ENCODE measurements at regions not wholly inside any gene's neighbourhood (a gene's known extent, or its start where the extent isn't known, plus 50 kb on each side); places are given as distances from the start of the nearest gene placed in this dataset.

- DNase-seq (ENCODE audit: low read depth in 3 of 3, low spot score in 1 of 3): no peak
These were observed 60.3 kb downstream of the DACT1 start for GRCh38 chr14:58697930-58698642.

DNA sequence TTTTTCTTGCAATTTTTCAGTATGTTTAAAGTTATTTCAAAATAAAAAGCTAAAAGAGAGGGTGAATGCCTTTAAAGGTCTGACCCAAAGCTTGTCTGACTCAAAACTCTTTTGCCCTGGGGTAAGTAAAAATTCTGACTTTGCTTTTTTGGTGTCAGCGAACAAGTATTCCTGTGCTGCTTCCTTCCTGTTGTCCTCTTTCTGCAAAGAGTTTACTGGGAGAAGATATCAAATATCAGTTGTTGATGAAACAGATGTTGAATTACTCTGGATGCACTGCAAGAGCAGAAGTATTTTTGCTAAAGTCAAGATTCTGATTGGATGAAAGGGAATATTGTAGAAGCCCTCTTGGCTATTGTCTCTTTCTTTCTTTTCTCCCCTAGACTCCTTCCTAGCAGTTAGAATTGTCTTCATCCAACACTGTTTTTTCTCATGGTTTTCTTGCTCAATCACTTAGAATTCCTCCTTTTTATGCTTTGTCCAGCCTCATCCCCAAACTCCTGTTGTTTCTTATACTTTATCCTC is 62.0 kb downstream of the DACT1 start:
- DNase-seq (ENCODE audit: low read depth in 3 of 3, low spot score in 1 of 3): no peak

DNA sequence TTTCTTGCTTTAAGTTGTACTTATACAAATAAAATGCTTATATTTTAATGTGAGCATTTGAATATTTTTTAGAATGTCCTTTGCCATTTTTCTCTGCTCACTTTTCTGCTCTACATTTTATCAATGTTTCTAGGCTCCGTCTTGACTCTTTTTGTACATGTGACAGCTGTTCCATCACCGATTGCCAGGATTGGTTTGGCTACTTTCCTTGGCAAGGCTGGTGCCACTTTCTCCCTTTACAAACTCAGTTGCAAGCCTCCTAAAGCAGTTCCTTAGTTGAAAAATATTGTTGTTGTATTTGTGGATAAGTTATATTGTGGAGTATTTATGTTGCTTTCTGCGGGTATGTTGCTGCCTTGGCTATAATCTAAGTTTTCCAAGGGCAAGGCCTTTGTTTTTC is 63.4 kb downstream of the DACT1 start:
- no peak for DNase-seq (ENCODE audit: low read depth in 3 of 3, low spot score in 1 of 3)

DNA sequence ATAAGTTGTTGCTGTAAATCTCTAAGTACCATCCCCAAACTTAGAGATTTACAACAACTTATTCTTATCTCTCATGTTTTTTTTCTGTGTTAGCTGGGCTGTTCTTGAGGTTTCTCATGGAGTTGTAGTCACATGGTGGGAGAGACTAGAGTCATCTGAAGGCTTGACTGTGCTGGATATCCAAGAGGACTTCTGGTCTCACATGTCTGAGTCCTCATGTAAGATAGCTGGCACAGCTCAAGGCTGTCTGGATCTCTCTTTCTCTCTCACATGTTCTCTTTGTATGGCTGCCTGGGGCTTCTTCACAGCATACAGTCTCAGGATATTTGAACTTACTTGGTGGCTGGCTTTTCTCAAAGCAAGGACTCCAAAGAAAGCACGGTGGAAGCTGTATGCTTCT is 63.8 kb downstream of the DACT1 start:
- no peak for DNase-seq (ENCODE audit: low read depth in 3 of 3, low spot score in 1 of 3)

DNA sequence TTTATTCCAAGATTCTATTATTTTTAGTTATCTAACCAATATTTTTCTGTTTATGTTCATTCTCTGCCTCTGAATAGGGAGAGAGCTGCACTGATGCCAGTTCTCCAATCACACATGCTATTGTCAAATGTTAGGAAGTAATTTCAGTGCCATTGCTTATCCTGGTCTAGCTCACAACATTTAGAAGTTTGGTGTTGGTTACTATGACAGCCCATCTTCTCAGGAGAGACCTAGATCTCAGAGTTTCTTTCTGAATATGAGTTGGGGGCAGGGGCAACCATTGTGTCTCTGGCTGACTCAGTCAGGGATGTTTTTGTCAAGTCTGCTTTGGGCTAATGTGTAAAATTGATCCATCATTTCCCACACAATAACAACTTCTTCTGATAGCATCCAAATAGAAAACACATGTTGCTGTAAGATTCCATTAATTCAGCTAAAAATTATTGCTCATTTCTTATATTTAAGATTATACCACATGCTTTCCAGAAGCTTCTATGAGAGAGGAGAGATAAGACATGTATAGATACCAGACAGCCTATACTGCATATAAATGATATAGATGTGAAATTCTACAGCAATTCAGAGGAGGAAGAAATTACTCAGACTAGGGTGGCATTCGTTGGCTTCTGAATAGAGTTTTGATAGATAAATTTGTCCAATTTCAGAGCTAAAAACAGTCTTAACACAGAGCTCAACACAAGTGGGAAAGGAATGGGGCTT is 64.8 kb downstream of the DACT1 start:
- no peak for DNase-seq (ENCODE audit: low read depth in 3 of 3, low spot score in 1 of 3)

DNA sequence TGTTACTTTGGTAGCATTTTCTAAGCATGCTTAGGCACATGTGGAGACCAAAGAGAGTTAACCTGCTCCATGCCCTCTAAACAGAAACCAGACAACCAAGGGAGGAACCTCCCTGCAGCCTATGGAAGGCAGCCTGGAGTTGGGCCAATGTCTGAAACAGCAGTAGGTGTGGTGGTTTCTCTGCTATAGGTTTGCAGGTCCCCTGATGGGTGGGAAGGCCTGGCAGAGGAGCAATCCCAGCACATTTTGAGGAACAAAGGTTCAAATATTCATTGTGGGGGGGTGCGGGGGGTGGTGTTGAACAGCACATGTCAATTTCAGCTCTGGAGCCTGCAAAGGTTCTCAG is 65.4 kb downstream of the DACT1 start:
- no peak for DNase-seq (ENCODE audit: low read depth in 3 of 3, low spot score in 1 of 3)

DNA sequence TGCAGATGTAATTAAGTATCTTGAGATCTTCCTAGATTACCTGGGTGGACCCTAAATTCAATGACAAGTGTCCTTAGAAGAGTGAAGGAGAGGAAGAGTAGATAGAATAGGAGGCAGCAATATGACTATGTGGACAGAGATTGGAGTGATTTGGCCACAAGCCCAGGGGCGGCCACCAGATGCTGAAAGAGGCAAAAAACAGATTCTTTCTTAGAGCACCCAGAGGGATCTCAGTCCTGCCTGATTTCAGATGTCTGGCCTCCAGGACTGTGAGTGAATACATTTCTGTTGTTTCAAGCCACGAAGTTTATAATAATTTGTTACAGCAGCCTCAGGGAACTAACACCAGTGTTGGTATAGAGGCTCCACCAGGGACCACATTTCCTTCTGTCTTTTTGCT is 67.3 kb downstream of the DACT1 start:
- no peak for DNase-seq (ENCODE audit: low read depth in 3 of 3, low spot score in 1 of 3)

GRCh38 chr14:58707949-58708348 is 70.2 kb downstream of the DACT1 start:
- no peak for DNase-seq (ENCODE audit: low read depth in 3 of 3, low spot score in 1 of 3)

DNA sequence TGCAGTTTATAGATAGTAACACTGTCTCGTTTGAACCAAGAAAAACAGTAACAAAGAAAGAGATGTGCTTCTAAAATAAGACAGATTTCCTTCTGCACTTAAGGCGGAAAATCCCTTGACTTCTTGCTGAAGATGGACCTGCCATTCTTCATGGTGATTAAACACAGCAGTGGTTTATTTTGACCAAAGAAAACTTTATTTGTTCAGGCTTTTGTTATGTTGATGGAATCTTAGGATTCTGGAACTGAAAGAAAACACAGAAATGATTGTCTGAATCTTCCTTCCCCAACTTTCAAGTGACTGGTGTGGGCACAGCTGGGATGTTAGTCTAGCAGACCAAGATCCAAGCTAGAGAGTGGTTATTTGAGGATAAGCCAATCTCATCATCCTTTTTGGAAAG is 72.2 kb downstream of the DACT1 start:
- no peak for DNase-seq (ENCODE audit: low read depth in 3 of 3, low spot score in 1 of 3)

DNA sequence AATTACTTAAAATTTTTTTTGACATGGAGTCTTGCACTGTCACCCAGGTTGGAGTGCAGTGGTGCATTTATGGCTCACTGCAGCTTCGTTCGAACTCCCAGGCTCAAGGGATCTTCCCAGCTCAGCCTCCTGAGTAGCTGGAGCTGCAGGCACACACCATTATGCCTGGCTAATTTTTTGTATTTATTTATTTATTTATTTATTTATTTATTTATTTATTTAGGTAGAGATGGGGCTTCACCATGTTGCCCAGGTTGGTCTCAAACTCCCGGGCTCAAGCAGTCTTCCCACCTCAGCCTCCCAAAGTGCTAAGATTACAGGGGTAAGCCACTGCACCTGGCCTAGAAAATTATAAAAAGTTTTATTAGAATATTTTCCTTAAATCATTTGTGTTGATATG is 73.6 kb downstream of the DACT1 start:
- DNase-seq (ENCODE audit: low read depth in 3 of 3, low spot score in 1 of 3): no peak

DNA sequence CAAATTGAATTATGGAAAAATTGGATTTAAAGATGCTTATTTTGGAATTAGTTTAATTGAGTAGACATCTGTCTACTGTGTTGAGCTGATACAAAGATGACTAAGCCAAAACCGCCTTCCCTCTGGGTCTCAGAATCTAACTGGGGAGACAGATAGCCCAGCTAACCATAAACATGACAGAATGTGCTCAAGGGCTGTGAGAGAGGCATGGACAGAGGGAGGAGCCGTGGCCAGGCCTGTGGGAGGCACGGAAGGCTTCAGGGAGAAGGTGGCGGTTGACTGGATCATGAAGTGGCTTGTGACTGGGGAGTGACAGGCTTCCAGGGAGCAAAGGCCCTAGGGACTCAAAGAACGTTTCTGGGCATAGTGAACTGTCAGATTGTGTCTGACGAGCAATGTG is 74.6 kb downstream of the DACT1 start:
- DNase-seq (ENCODE audit: low read depth in 3 of 3, low spot score in 1 of 3): no peak

GRCh38 chr14:58713677-58714076 is 75.9 kb downstream of the DACT1 start:
- no peak for DNase-seq (ENCODE audit: low read depth in 3 of 3, low spot score in 1 of 3)

DNA sequence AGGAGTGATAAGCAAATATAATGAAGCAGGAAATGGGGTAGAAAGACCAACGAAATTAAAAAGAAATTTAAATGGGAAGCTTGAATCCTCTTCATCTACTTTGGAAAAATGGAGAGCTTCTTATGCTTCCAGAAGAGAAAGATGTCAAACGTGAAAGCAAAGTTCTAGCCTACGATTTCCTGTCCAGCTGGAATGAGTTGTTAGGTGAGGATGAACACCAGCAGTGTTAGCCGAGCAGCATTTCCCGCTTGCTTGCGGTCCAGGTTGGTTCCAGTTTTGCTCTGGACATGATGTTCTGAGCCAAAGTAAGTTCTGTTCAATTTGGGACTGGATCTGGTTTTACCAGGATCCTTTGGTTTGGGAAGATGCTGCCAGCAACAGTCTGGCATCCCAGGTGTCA is 78.9 kb downstream of the DACT1 start:
- no peak for DNase-seq (ENCODE audit: low read depth in 3 of 3, low spot score in 1 of 3)

DNA sequence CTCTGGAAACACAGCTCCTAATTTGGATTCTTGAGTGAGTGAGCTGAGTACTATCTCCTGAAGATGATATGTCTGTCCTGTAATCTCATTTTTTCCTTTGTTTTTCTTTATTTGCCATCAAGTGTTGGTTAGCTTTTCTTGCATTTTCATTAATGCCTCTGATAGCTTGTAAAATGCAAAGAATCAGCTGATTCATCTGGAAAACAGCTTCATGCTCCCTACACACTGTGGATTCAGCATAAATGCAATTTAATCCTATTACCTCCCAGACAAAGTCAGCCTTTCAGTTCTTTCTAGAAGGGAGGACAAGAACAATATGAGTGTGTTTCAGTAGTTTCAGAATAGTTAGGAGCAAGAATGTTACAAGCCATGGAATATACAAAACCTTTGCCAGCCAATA is 79.4 kb downstream of the DACT1 start:
- no peak for DNase-seq (ENCODE audit: low read depth in 3 of 3, low spot score in 1 of 3)

- no peak for DNase-seq (ENCODE audit: low read depth in 3 of 3, low spot score in 1 of 3)
These were observed 80.1 kb downstream of the DACT1 start for GRCh38 chr14:58717813-58718212.

DNA sequence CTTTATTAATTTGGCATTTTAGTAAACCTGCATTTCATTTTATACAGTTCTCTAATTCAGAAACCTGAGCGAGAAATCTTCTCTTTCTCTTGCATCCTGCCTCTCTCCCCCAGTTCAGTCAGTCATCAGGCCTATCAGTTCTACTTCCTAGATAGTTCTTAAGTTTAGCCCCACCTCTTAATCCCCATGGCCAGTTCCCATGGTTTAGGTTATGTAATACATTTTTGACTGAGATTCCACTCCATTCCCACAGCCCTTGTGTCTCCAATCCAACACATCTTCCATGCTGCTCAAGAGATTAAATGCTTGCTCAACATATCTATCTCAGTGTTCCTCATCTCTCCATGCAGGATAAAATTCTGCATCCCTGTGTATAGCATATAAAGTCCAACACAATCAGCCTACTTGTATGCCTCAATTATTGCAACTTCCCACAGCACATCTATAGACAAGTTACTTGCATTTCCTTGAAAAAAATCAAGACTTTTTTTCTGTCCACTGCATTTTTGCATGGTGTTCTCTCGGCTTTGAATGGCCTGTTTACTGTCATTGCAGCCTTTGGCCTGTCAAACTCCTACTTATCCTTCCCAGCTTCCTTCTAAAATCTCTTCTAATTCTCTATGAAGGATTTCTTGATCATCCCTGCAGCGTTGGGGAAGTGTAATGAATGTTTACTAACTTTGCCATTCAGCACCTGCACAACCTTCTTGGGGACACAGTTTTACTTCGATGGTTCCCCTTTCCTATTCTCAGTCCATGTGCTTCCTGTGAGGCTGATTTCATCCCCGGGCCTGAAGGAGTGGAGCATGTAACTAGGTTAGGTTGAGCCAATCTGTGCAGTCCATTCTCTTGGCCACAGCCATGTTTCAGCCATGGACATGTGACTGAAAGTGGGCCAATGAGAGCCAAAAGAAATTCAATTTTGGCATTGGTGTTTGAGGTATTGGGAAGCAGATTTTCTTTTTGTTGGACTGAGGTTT is 80.8 kb downstream of the DACT1 start:
- DNase-seq (ENCODE audit: low read depth in 3 of 3, low spot score in 1 of 3): no peak

DNA sequence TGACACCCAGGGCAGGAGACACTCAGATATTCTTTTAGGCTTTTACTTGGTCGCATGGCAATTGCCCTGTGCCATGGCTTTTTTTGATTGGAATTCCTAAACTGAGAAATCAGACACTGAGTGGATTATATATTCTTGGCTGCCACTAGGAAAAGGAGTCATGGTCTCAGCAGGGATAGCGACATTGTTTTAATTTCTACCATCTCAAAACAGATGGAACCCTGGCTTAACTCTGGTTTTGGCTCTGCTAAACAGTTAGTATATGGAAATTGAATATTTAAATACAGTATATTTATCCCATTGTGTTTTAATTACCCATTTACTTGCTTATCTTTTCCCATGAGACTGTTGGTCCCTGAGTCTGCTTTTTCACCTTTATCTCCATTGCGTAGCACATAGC is 84.0 kb downstream of the DACT1 start:
- no peak for DNase-seq (ENCODE audit: low read depth in 3 of 3, low spot score in 1 of 3)

DNA sequence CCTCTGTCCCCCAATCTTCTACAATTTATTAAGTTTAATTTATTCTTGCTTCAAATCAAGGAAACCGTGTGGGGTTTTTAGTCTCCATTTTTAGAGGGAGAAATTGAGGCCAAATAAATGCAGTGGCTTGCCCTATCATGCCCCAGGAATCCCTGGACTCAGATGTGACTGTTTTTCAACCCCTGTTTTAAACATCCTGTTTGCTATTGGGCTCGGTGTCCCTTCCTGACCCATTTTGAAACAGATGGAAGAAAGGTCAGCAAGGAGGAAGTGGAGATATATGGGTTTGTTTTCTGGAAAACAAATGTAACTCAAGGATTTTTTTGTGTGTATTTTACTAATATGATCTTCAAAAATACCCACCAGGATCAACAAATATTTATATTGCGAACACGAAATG is 84.7 kb downstream of the DACT1 start:
- DNase-seq (ENCODE audit: low read depth in 3 of 3, low spot score in 1 of 3): no peak

DNA sequence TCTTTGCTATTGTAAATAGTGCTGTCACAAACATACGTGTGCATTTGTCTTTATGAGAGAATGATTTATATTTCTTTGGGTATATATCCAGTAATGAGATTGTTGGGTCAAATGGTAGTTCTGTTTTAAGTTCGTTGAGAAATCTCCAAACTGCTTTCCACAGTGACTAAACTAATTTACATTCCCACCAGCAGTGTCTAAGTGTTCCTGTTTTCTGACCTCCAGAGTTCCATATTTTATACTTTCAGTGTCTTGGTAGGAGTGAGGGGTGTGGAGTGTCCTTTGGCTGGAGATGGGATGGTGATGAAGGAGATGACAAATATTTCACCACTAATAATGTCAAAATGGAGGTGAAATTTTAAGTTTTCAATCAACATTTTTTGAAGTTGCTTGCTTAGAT is 86.4 kb downstream of the DACT1 start:
- no peak for DNase-seq (ENCODE audit: low read depth in 3 of 3, low spot score in 1 of 3)

DNA sequence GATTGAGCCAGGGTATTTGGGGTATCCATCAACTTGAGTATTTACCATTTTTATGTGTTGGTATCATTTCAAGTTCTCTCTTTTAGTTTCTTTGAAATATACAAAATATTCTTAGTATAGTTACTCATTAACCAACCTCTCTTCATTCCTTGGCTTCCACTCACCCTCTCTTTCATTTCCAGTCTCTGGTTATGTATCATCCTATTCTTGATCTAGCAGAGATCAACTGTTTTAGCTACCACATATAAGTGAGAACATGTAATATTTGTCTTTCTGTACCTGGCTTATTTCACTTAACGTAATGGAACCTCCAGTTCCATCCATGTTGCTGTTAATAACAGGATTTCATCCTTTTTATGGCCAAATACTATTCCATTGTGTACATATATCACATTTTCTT is 86.9 kb downstream of the DACT1 start:
- DNase-seq (ENCODE audit: low read depth in 3 of 3, low spot score in 1 of 3): no peak

- no peak for DNase-seq (ENCODE audit: low read depth in 3 of 3, low spot score in 1 of 3)
These were observed 87.5 kb downstream of the DACT1 start for GRCh38 chr14:58725226-58725625.

DNA sequence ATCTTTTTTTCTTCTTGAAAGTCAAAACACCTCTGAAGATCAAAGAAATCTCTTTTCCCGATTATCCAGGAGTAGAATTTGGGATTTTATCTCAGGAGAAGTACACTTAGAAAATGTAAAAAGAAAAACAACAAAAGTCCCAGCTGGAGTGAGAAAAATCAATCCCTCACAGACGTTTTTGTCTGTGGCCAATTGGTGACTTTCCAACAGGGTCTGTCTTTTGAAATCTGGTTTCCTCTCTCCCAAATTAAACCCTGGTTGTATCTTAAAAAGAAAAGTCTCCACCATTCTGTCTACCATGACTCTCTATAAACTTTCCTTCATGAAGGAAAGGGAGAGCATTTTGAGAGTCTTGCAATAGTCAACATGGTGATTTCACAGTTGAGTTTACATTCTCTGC is 88.1 kb downstream of the DACT1 start:
- no peak for DNase-seq (ENCODE audit: low read depth in 3 of 3, low spot score in 1 of 3)

All from stimulated activated CD4-positive, alpha-beta T cell treated with anti-CD3 and anti-CD28 coated beads, TNF-alpha, amount 100 ng/mL, for 1 hour (primary cell).